OCI-LY7 (cell line): ENCODE measurements at regions not wholly inside any gene's neighbourhood (a gene's known extent, or its start where the extent isn't known, plus 50 kb on each side); places are given as distances from the start of the nearest gene placed in this dataset.

Experiments
- EZH2phosphoT487 ChIP-seq: fragments of 200-600 bp; sonication (generic); IDR thresholded peaks from 2 replicates; pipeline ENCODE4 v1.6.1; 2018; ENCODE audit warnings: low read depth, borderline replicate concordance, mild to moderate bottlenecking, mixed run types, antibody characterized with exemption, low read length, moderate library complexity, mixed read lengths
- TF ChIP-seq, protein P1 (sequence below): fragments of 200-600 bp; sonication (generic); conservative IDR thresholded peaks from 2 replicates; pipeline ENCODE4 v1.5.1; 2014; ENCODE audit warnings: mild to moderate bottlenecking, antibody characterized with exemption, low read length, moderate library complexity, mixed read lengths

DNA sequence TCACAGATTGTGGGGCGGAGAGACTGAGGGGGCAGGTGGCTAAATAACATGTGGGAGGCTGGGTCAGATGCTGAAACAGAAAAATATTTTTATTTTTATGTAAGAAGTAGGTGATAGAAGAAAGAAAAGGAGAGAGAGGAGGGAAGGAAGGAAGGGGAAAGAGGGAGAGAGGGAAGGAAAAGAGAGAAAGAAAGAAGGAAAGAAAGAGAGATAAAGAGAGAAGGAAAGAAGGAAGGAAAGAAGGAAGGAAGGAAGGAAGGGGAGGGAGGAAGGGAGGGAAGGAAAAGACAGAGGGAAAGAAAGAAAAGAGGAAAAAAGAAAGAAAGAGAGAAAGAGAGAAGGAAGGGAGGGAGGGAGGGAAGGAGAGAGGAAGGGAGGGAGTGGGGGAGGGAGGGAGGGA is 224.9 kb downstream of the UQCRFS1 start:
- TF ChIP-seq, protein P1, sequence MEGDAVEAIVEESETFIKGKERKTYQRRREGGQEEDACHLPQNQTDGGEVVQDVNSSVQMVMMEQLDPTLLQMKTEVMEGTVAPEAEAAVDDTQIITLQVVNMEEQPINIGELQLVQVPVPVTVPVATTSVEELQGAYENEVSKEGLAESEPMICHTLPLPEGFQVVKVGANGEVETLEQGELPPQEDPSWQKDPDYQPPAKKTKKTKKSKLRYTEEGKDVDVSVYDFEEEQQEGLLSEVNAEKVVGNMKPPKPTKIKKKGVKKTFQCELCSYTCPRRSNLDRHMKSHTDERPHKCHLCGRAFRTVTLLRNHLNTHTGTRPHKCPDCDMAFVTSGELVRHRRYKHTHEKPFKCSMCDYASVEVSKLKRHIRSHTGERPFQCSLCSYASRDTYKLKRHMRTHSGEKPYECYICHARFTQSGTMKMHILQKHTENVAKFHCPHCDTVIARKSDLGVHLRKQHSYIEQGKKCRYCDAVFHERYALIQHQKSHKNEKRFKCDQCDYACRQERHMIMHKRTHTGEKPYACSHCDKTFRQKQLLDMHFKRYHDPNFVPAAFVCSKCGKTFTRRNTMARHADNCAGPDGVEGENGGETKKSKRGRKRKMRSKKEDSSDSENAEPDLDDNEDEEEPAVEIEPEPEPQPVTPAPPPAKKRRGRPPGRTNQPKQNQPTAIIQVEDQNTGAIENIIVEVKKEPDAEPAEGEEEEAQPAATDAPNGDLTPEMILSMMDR, result no peak
- no peak for TF ChIP-seq EZH2phosphoT487
